Neuronal stem cell (in vitro differentiated cells): ENCODE measurements at regions not wholly inside any gene's neighbourhood (a gene's known extent, or its start where the extent isn't known, plus 50 kb on each side); places are given as distances from the start of the nearest gene placed in this dataset.
A peak's percentile ranks its signal among the peaks of the same experiment; 100 is the strongest.

Source experiments
- DNase-seq: peaks from one replicate; pipeline ENCODE4 v3.0.0-alpha.2; 2013; ENCODE audit warnings: low spot score
- H2AFZ ChIP-seq: one replicate; pipeline ENCODE4 v1.6.1; 2013; ENCODE audit warnings: mild to moderate bottlenecking, low read length, inconsistent platforms
- H2AK5ac ChIP-seq: 2 replicates; pipeline ENCODE4 v1.6.1; 2013; ENCODE audit warnings: low read depth, mild to moderate bottlenecking, inconsistent platforms, low read length, moderate library complexity, mixed read lengths
- H2BK120ac ChIP-seq: 2 replicates; pipeline ENCODE4 v1.6.1; 2013; ENCODE audit warnings: low read depth, mild to moderate bottlenecking, inconsistent platforms, low read length, moderate library complexity, mixed read lengths
- H2BK12ac ChIP-seq: one replicate; pipeline ENCODE4 v1.6.1; 2013; ENCODE audit warnings: low read length, inconsistent platforms
- H2BK15ac ChIP-seq: 2 replicates; pipeline ENCODE4 v1.6.1; 2013; ENCODE audit warnings: mild to moderate bottlenecking, low read length, inconsistent platforms, mixed read lengths
- H2BK5ac ChIP-seq: one replicate; pipeline ENCODE4 v1.6.1; 2013; ENCODE audit warnings: inconsistent platforms, mild to moderate bottlenecking, low read length, moderate library complexity
- H3K14ac ChIP-seq: one replicate; pipeline ENCODE4 v1.6.1; 2013; ENCODE audit warnings: low read length, inconsistent platforms
- H3K18ac ChIP-seq: 2 replicates; pipeline ENCODE4 v1.6.1; 2013; ENCODE audit warnings: low read length, inconsistent platforms
- H3K23ac ChIP-seq: 2 replicates; pipeline ENCODE4 v1.6.1; 2013; ENCODE audit warnings: low read depth, mild to moderate bottlenecking, mixed read lengths, low read length, inconsistent platforms; ENCODE audit not compliant: poor library complexity
- H3K27ac ChIP-seq: replicated peaks from 3 replicates; pipeline ENCODE4 v1.5.1; 2013; ENCODE audit warnings: low read length, inconsistent platforms
- H3K27me3 ChIP-seq, 3 experiments: 2 replicates each; pipeline ENCODE4 v1.6.1; 2013; ENCODE audit warnings: low read length in 3 of 3, mild to moderate bottlenecking in 2 of 3, inconsistent platforms in 1 of 3, low read depth in 1 of 3, mixed read lengths in 1 of 3, moderate library complexity in 1 of 3; ENCODE audit not compliant: control insufficient read depth in 3 of 3, insufficient read depth in 3 of 3
- H3K36me3 ChIP-seq, 2 donors: replicated peaks in 1 of 2; 2 replicates each; pipeline ENCODE4 v1.6.1; 2013; ENCODE audit warnings: low read length in 2 of 2; ENCODE audit not compliant: control insufficient read depth in 2 of 2, insufficient read depth in 2 of 2
- H3K4ac ChIP-seq: 2 replicates; pipeline ENCODE4 v1.6.1; 2013; ENCODE audit warnings: inconsistent platforms, mild to moderate bottlenecking, low read length, moderate library complexity
- H3K4me1 ChIP-seq, 2 donors: 1 replicate in 1 of 2; 2 replicates in 1 of 2; pipeline ENCODE4 v1.6.1; 2013; ENCODE audit warnings: low read length in 2 of 2, low read depth in 1 of 2; ENCODE audit not compliant: control insufficient read depth in 2 of 2, insufficient read depth in 1 of 2
- H3K4me2 ChIP-seq: one replicate; pipeline ENCODE4 v1.6.1; 2013; ENCODE audit warnings: mild to moderate bottlenecking, low read length, inconsistent platforms; ENCODE audit not compliant: insufficient read depth, poor library complexity, severe bottlenecking
- H3K4me3 ChIP-seq, 2 donors: 2 replicates each; pipeline ENCODE4 v1.5.1; 2013; ENCODE audit warnings: low read length in 2 of 2, mild to moderate bottlenecking in 2 of 2, inconsistent platforms in 1 of 2, moderate library complexity in 1 of 2
- H3K79me1 ChIP-seq: one replicate; pipeline ENCODE4 v1.6.1; 2013; ENCODE audit warnings: low read depth, mild to moderate bottlenecking, inconsistent platforms, low read length, moderate library complexity
- H3K9ac ChIP-seq: one replicate; pipeline ENCODE4 v1.6.1; 2013; ENCODE audit warnings: mild to moderate bottlenecking, low read depth, low read length, inconsistent platforms; ENCODE audit not compliant: poor library complexity
- H3K9me3 ChIP-seq, 2 donors: replicated peaks in 1 of 2; 2 replicates each; pipeline versions ENCODE3 to v1.6.1; 2013; ENCODE audit warnings: low read length in 2 of 2, mild to moderate bottlenecking in 2 of 2, inconsistent platforms in 1 of 2, low read depth in 1 of 2, mixed read lengths in 1 of 2, moderate library complexity in 1 of 2; ENCODE audit not compliant: control insufficient read depth in 2 of 2, insufficient read depth in 1 of 2
- H4K8ac ChIP-seq: one replicate; pipeline ENCODE4 v1.6.1; 2013; ENCODE audit warnings: low read depth, mild to moderate bottlenecking, inconsistent platforms, low read length, moderate library complexity
- H4K91ac ChIP-seq: one replicate; pipeline ENCODE4 v1.6.1; 2013; ENCODE audit warnings: low read length, low read depth, mild to moderate bottlenecking, inconsistent platforms; ENCODE audit not compliant: poor library complexity
- WGBS, 2 donors: extraction: QIAGEN DNeasy Blood & Tissue Kit; methylation state at CpG; one replicate each; pipeline ENCODE4 v1.1.7; 2013; ENCODE audit warnings: missing lambda C conversion rate in 2 of 2, mixed read lengths in 1 of 2; ENCODE audit not compliant: insufficient read length in 2 of 2, insufficient replicate concordance in 1 of 2; ENCODE audit errors: extremely low coverage in 2 of 2; 5-methylcytosine and 5-hydroxymethylcytosine counted together

GRCh38 chr10:46230615-46231014 lies 56.2 kb upstream of the ANTXRL start:
- no peaks in the 10 kb centered on the region for H3K27me3 ChIP-seq
- no peak overlapping the region for H3K18ac ChIP-seq
- no peak overlapping the region for H4K8ac ChIP-seq
- no peak overlapping the region for H2BK120ac ChIP-seq
- DNase-seq, result no peak
- no peak overlapping the region for H2AFZ ChIP-seq
- H3K4me2 ChIP-seq, result no peak overlapping the region
- peaks cover 0 to 6% of the 10 kb centered on the region in 2 donors for H3K4me1 ChIP-seq
- no peak overlapping the region for H3K9ac ChIP-seq
- no peak overlapping the region for H3K4me3 ChIP-seq
- H3K23ac ChIP-seq, result no peak overlapping the region
- H3K36me3 ChIP-seq, result no peaks in the 10 kb centered on the region
- no peak overlapping the region for H3K27ac ChIP-seq
- no peaks in the 10 kb centered on the region for H3K79me1 ChIP-seq
- WGBS, 2 donors, result no CpG with 5 or more reads among the region's 5 CpGs
- H2BK15ac ChIP-seq, result no peak overlapping the region
- H4K91ac ChIP-seq, result no peak overlapping the region
- no peak overlapping the region for H3K14ac ChIP-seq
- no peak overlapping the region for H3K4ac ChIP-seq
- H2AK5ac ChIP-seq, result no peak overlapping the region
- H2BK12ac ChIP-seq, result no peak overlapping the region
- no peaks in the 10 kb centered on the region for H3K9me3 ChIP-seq
- H2BK5ac ChIP-seq, result no peak overlapping the region

DNA sequence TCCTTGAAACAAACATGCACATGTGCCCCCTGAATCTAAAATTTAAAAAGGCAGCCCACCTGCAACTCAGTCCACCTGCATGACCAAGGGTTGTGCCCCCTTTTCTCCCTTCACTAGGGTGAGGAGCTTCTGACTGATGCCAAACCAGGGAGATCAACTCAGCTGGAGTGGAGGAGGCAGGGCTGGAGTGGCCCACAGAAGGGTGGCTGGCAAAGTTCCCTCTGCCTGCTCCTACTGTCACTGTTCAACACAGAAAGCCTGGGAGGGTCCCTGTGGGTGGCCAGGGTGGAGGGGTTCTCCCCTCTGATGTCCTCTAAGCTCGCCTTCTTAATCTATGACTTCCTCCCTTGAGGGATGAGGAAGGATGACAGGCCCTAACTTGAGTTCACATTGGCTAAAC lies 55.7 kb upstream of the ANTXRL start:
- H2BK120ac ChIP-seq, result no peak overlapping the region
- H3K27me3 ChIP-seq, result no peaks in the 10 kb centered on the region
- no peak overlapping the region for H3K27ac ChIP-seq
- H3K9ac ChIP-seq, result no peak overlapping the region
- no peak overlapping the region for H3K4ac ChIP-seq
- no peaks in the 10 kb centered on the region for H3K9me3 ChIP-seq
- H2BK12ac ChIP-seq, result no peak overlapping the region
- H4K91ac ChIP-seq, result no peak overlapping the region
- H3K79me1 ChIP-seq, result no peaks in the 10 kb centered on the region
- no peak overlapping the region for H3K4me2 ChIP-seq
- no peak overlapping the region for H2AFZ ChIP-seq
- no peak overlapping the region for H2BK15ac ChIP-seq
- H3K4me3 ChIP-seq, result no peak overlapping the region
- H3K36me3 ChIP-seq, result no peaks in the 10 kb centered on the region
- H3K4me1 ChIP-seq, result peaks cover 0 to 6% of the 10 kb centered on the region in 2 donors
- no peak overlapping the region for H2AK5ac ChIP-seq
- H3K14ac ChIP-seq, result no peak overlapping the region
- no peak overlapping the region for H3K18ac ChIP-seq
- no peak overlapping the region for H4K8ac ChIP-seq
- no peak for DNase-seq
- H2BK5ac ChIP-seq, result no peak overlapping the region
- H3K23ac ChIP-seq, result no peak overlapping the region
- no CpG with 5 or more reads among the region's 1 CpG for WGBS, 2 donors

- Histone ChIP-seq H3K18ac (no peak overlapping the region), H3K14ac (no peak overlapping the region), H3K27me3 (no peaks in the 10 kb centered on the region), H4K8ac (no peak overlapping the region), H2BK12ac (no peak overlapping the region), H2AFZ (no peak overlapping the region), H3K36me3 (no peaks in the 10 kb centered on the region), H4K91ac (no peak overlapping the region), H2BK15ac (no peak overlapping the region), H3K9me3 (no peaks in the 10 kb centered on the region), H3K23ac (peak overlapping the region; percentile 10), H3K4me1 (peaks cover 0 to 6% of the 10 kb centered on the region in 2 donors), H2BK5ac (no peak overlapping the region), H3K27ac (no peak overlapping the region), H2BK120ac (no peak overlapping the region), H3K79me1 (no peaks in the 10 kb centered on the region), H3K4me2 (no peak overlapping the region), H3K9ac (no peak overlapping the region), H3K4ac (no peak overlapping the region), H2AK5ac (no peak overlapping the region), H3K4me3 (no peak overlapping the region)
- no peak for DNase-seq
- no CpG with 5 or more reads among the region's 2 CpGs for WGBS, 2 donors
These were observed 54.7 kb upstream of the ANTXRL start for GRCh38 chr10:46232084-46232483.

GRCh38 chr10:46232666-46233065 lies 54.1 kb upstream of the ANTXRL start:
- no peak overlapping the region for H2BK15ac ChIP-seq
- H3K79me1 ChIP-seq, result no peaks in the 10 kb centered on the region
- H3K36me3 ChIP-seq, result no peaks in the 10 kb centered on the region
- peaks cover 0 to 6% of the 10 kb centered on the region in 2 donors for H3K4me1 ChIP-seq
- H2BK5ac ChIP-seq, result no peak overlapping the region
- H2BK12ac ChIP-seq, result no peak overlapping the region
- H2AK5ac ChIP-seq, result no peak overlapping the region
- no peak overlapping the region for H3K23ac ChIP-seq
- no peak overlapping the region for H3K4me3 ChIP-seq
- H3K4ac ChIP-seq, result no peak overlapping the region
- WGBS, 2 donors, result no CpG with 5 or more reads among the region's 9 CpGs
- H3K27ac ChIP-seq, result no peak overlapping the region
- H3K9ac ChIP-seq, result no peak overlapping the region
- H4K91ac ChIP-seq, result no peak overlapping the region
- no peak for DNase-seq
- no peak overlapping the region for H3K4me2 ChIP-seq
- H3K9me3 ChIP-seq, result no peaks in the 10 kb centered on the region
- H4K8ac ChIP-seq, result no peak overlapping the region
- H2BK120ac ChIP-seq, result no peak overlapping the region
- no peak overlapping the region for H3K18ac ChIP-seq
- no peak overlapping the region for H2AFZ ChIP-seq
- H3K14ac ChIP-seq, result no peak overlapping the region
- H3K27me3 ChIP-seq, result no peaks in the 10 kb centered on the region
